ENCODE measurements at regions not wholly inside any gene's neighbourhood (a gene's known extent, or its start where the extent isn't known, plus 50 kb on each side); places are given as distances from the start of the nearest gene placed in this dataset.

DNA sequence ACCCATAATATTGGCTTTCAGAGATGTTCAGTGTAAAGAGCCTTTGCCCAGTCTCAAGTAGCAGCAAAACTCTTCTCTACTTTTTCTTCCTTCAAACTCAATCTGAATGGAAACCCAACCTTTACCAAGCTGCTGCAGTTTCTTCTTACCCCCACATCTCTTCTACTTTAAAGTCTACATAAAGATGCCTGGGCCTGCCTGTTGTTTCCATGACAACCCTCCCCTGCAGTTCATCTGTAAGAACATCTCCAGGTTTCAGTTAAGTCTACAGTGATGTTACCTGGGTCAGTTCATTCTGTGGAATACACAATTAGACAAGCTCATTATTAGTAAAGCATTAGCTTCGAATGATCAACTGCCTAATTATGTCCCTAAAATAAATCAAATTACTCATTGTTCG, 81.4 kb downstream of the SPANXN3 start:
- Histone ChIP-seq H2AK9ac (replicated peaks; ENCODE audit: low read depth, low read length, poor library complexity) (no peak overlapping the region), H3K79me1 (ENCODE audit: low read depth in 1 of 2, low read length in 2 of 2) (no peaks in the 10 kb centered on the region), H3K36me3 (ENCODE audit: control insufficient read depth, insufficient read depth, low read length) (no peaks in the 10 kb centered on the region), H2AK5ac (ENCODE audit: low read depth, low read length) (no peak overlapping the region), H3K27me3 (ENCODE audit: control insufficient read depth, insufficient read depth, low read length) (no peaks in the 10 kb centered on the region), H3K14ac (replicated peaks; ENCODE audit: low read depth, low read length) (no peak overlapping the region), H3K18ac (ENCODE audit: low read depth, low read length) (no peak overlapping the region), H4K91ac (ENCODE audit: insufficient read depth, low read depth, low read length) (no peak overlapping the region), H3K4ac (ENCODE audit: low read depth, low read length) (no peak overlapping the region), H2BK120ac (ENCODE audit: low read depth, low read length) (no peak overlapping the region), H3K4me2 (ENCODE audit: low read depth, low read length) (no peak overlapping the region), H3K9me3 (ENCODE audit: control insufficient read depth, insufficient read depth, low read length) (no peaks in the 10 kb centered on the region), H3K23ac (ENCODE audit: low read depth, low read length) (no peak overlapping the region), H3K9me1 (ENCODE audit: insufficient read depth, low read length) (no peaks in the 10 kb centered on the region), H4K8ac (ENCODE audit: low read depth in 2 of 2, low read length in 2 of 2) (no peak overlapping the region), H3K56ac (ENCODE audit: extremely low read depth, insufficient read depth, low read length) (no peak overlapping the region), H2BK15ac (ENCODE audit: low read depth, low read length) (no peak overlapping the region), H2BK20ac (ENCODE audit: low read depth, low read length) (no peak overlapping the region), H2BK5ac (ENCODE audit: low read depth, low read length, poor library complexity, severe bottlenecking) (no peak overlapping the region), H2AFZ (replicated peaks; ENCODE audit: low read length, poor library complexity) (no peak overlapping the region), H4K20me1 (ENCODE audit: insufficient read depth, low read length) (no peaks in the 10 kb centered on the region), H3K4me1 (ENCODE audit: control insufficient read depth, insufficient read depth, low read length) (no peaks in the 10 kb centered on the region), H3K27ac (ENCODE audit: insufficient read depth, low read length) (no peak overlapping the region), H3K4me3 (ENCODE audit: insufficient read depth, low read depth, low read length) (no peak overlapping the region), H4K5ac (ENCODE audit: low read depth, low read length) (no peak overlapping the region), H3K9ac (ENCODE audit: low read depth, low read length) (no peak overlapping the region)
- no peak for DNase-seq
- POLR2A ChIA-PET (ENCODE audit: unreplicated experiment), result no interaction called here
- intact Hi-C loops (cut with micrococcal nuclease) (no loop called here), in situ Hi-C loops (cut with MboI; ENCODE audit: low sequenced_read_pairs) (no loop called here), dilution Hi-C loops (cut with HindIII; ENCODE audit: low sequenced_read_pairs, unreplicated experiment) (no loop called here)
- TF ChIP-seq, protein P1, sequence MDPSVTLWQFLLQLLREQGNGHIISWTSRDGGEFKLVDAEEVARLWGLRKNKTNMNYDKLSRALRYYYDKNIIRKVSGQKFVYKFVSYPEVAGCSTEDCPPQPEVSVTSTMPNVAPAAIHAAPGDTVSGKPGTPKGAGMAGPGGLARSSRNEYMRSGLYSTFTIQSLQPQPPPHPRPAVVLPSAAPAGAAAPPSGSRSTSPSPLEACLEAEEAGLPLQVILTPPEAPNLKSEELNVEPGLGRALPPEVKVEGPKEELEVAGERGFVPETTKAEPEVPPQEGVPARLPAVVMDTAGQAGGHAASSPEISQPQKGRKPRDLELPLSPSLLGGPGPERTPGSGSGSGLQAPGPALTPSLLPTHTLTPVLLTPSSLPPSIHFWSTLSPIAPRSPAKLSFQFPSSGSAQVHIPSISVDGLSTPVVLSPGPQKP (IDR thresholded peaks at IDR 0.05; ENCODE audit: borderline replicate concordance, low read depth, low read length), result no peak
- TF ChIP-seq RAD21 (IDR thresholded peaks at IDR 0.05; ENCODE audit: low read length) (no peak), MAFK (IDR thresholded peaks at IDR 0.05; ENCODE audit: low read depth, low read length) (no peak), MXI1 (IDR thresholded peaks at IDR 0.05; ENCODE audit: borderline replicate concordance, low read depth, low read length) (no peak)
- BruUV-seq (replicated peaks), result no TSS peak
- no peak for ATAC-seq (ENCODE audit: low read depth)
- no CpG with 5 or more reads among the region's 2 CpGs for WGBS, 2 experiments (ENCODE audit: extremely low coverage in 2 of 2, insufficient read length in 1 of 2)
- CTCF ChIA-PET, result no interaction called here

All from IMR-90 (cell line).